K562 (cell line): ENCODE measurements at regions not wholly inside any gene's neighbourhood (a gene's known extent, or its start where the extent isn't known, plus 50 kb on each side); places are given as distances from the start of the nearest gene placed in this dataset.

ENCODE experiments used
- ATAC-seq: fragments of 200-7000 bp; cut with Tn5 transposase; 3 replicates; pipeline ENCODE4 v1.9.1; 2020; ENCODE audit warnings: moderate library complexity
- BruUV-seq: library from RNA; stranded (reverse); fragments of 400-500 nt; replicated peaks from 2 replicates; lab custom pipeline; 2021; lab: Mats Ljungman, UMichigan
- CTCF ChIA-PET: fragments of 300-600 bp; formaldehyde crosslinking; extraction: SDS; loops from one replicate; lab custom pipeline; 2021; ENCODE audit warnings: low intra/inter-chr PET ratio; lab: Yijun Ruan, JAX
- POLR2A ChIA-PET: fragments of 300-600, 350-650 bp; sonication (Branson Sonifier 250); formaldehyde crosslinking; extraction: SDS; loops from one replicate; lab custom pipeline; 2021; ENCODE audit warnings: antibody characterized with exemption, inconsistent platforms; lab: Yijun Ruan, JAX
- DNase-seq, 4 experiments: peaks; one replicate each; pipeline versions ENCODE4 v3.0.0 to v3.0.0-alpha.2; 2011 to 2018; ENCODE audit warnings: low spot score in 3 of 4, mixed read lengths in 3 of 4; ENCODE audit errors: extremely low read depth in 1 of 4
- FAIRE-seq: peaks from 2 replicates; lab custom pipeline; 2011; peaks lifted over from hg19 to GRCh38; lab: Jason Lieb, UNC
- H2AFZ ChIP-seq: 2 replicates; pipeline ENCODE4 v1.6.0; 2011; ENCODE audit warnings: low read depth, low read length, control low read depth, inconsistent platforms
- H3K27ac ChIP-seq: fragments of 200-600 bp; 3 replicates; pipeline ENCODE4 v1.8.0; 2011; ENCODE audit warnings: low read depth, mild to moderate bottlenecking, control low read depth, inconsistent platforms, low read length, moderate library complexity, mixed read lengths; ENCODE audit errors: extremely low read depth
- H3K27me3 ChIP-seq, 2 experiments: fragments of 300-600 bp in 1 of 2; 2 replicates in 1 of 2; 3 replicates in 1 of 2; pipeline versions ENCODE4 v1.6.0 to v1.8.0; 2011; ENCODE audit warnings: inconsistent platforms in 2 of 2, low read length in 2 of 2, mild to moderate bottlenecking in 1 of 2, mixed read lengths in 1 of 2, moderate library complexity in 1 of 2; ENCODE audit not compliant: control insufficient read depth in 2 of 2, insufficient read depth in 2 of 2
- H3K36me3 ChIP-seq: fragments of 300-600 bp; 3 replicates; pipeline ENCODE4 v1.8.0; 2011; ENCODE audit warnings: mild to moderate bottlenecking, low read length, inconsistent platforms; ENCODE audit not compliant: control insufficient read depth, insufficient read depth
- H3K4me1 ChIP-seq, 2 experiments: fragments of 200-600 bp in 1 of 2; replicated peaks in 1 of 2; 2 replicates in 1 of 2; 3 replicates in 1 of 2; pipeline versions ENCODE4 v1.5.1 to v1.8.0; 2011; ENCODE audit warnings: inconsistent platforms in 2 of 2, low read length in 2 of 2, mild to moderate bottlenecking in 1 of 2, mixed read lengths in 1 of 2, moderate library complexity in 1 of 2; ENCODE audit not compliant: control insufficient read depth in 2 of 2, insufficient read depth in 2 of 2
- H3K4me2 ChIP-seq: 2 replicates; pipeline ENCODE4 v1.6.1; 2011; ENCODE audit warnings: low read length, control low read depth, inconsistent platforms, mixed read lengths; ENCODE audit not compliant: insufficient read depth
- H3K4me3 ChIP-seq: fragments of 200-600 bp; sonication (generic), shearing (Covaris generic); 2 replicates; pipeline ENCODE4 v1.5.1; 2016; ENCODE audit warnings: control low read depth, inconsistent platforms
- H3K79me2 ChIP-seq: fragments of 200-600 bp; 3 replicates; pipeline ENCODE4 v1.8.0; 2011; ENCODE audit warnings: low read length, inconsistent platforms; ENCODE audit not compliant: control insufficient read depth, insufficient read depth
- H3K9ac ChIP-seq, 2 experiments: 2 replicates each; pipeline versions ENCODE4 v1.6.0 to v1.6.1; 2011; ENCODE audit warnings: low read depth in 2 of 2, low read length in 2 of 2, control low read depth in 1 of 2, inconsistent platforms in 1 of 2, mild to moderate bottlenecking in 1 of 2, mixed read lengths in 1 of 2; ENCODE audit not compliant: insufficient read depth in 1 of 2
- H3K9me1 ChIP-seq: one replicate; pipeline ENCODE4 v1.6.0; 2011; ENCODE audit warnings: inconsistent platforms, mild to moderate bottlenecking, low read length, moderate library complexity; ENCODE audit not compliant: control insufficient read depth, insufficient read depth
- H3K9me3 ChIP-seq: replicated peaks from 2 replicates; pipeline ENCODE4 v1.5.1; 2011; ENCODE audit warnings: low read depth, low read length, inconsistent platforms; ENCODE audit not compliant: control insufficient read depth, insufficient read depth
- H4K20me1 ChIP-seq: replicated peaks from 2 replicates; pipeline ENCODE4 v1.6.1; 2011; ENCODE audit warnings: low read length, inconsistent platforms, mixed read lengths; ENCODE audit not compliant: control insufficient read depth, insufficient read depth
- CREB1 ChIP-seq, 2 experiments: sonication (generic) in 1 of 2; formaldehyde crosslinking in 1 of 2; IDR thresholded peaks; 2 replicates each; pipeline versions ENCODE4 v1.6.1 to v1.8.0; 2012 to 2022; ENCODE audit warnings: inconsistent platforms in 1 of 2, mild to moderate bottlenecking in 1 of 2, missing genetic modification reagents in 1 of 2, moderate library complexity in 1 of 2
- KDM1A ChIP-seq, 2 experiments: fragments of 450-650 bp; IDR thresholded peaks; 2 replicates each; pipeline ENCODE4 v1.6.1; 2016; ENCODE audit warnings: mild to moderate bottlenecking in 2 of 2
- KLF10 ChIP-seq: fragments of 250-450 bp; sonication (Bioruptor Pico); IDR thresholded peaks from 2 replicates; pipeline ENCODE4 v1.6.1; 2021; ENCODE audit warnings: matching md5 sums
- RNF2 ChIP-seq: sonication (generic); IDR thresholded peaks from 2 replicates; pipeline ENCODE4 v1.6.1; 2016
- SMARCA4 ChIP-seq: fragments of 450-650 bp; IDR thresholded peaks from 2 replicates; pipeline ENCODE4 v1.6.1; 2016
- USF1 ChIP-seq: sonication (generic); formaldehyde crosslinking; IDR thresholded peaks from 2 replicates; pipeline ENCODE4 v1.9.0; 2022; ENCODE audit warnings: mild to moderate bottlenecking, missing genetic modification reagents
- ZFP91 ChIP-seq: sonication (generic); formaldehyde crosslinking; IDR thresholded peaks from 2 replicates; pipeline ENCODE4 v1.8.0; 2022; ENCODE audit warnings: mild to moderate bottlenecking, missing genetic modification reagents
- ZNF121 ChIP-seq: sonication (generic); formaldehyde crosslinking; conservative IDR thresholded peaks from 2 replicates; pipeline ENCODE4 v1.8.0; 2022; ENCODE audit warnings: missing genetic modification reagents
- ZNF445 ChIP-seq: fragments of 250-450 bp; sonication (Bioruptor Pico); IDR thresholded peaks from 2 replicates; pipeline ENCODE4 v1.4.0; 2020; ENCODE audit warnings: low read depth, mild to moderate bottlenecking, moderate library complexity
- WGBS: fragments of 100-300 bp; shearing (Covaris generic); methylation state at CpG from one replicate; pipeline ENCODE4 v1.1.6; 2016; ENCODE audit warnings: low coverage, mixed read lengths; ENCODE audit not compliant: insufficient coverage; ENCODE audit errors: missing lambda C conversion rate; 5-methylcytosine and 5-hydroxymethylcytosine counted together
- in situ Hi-C: fragments of 300-500 bp; cut with MboI; formaldehyde crosslinking; loops from 4 replicates; pipeline ENCODE4 v1.15.0; 2018; ENCODE audit warnings: inconsistent platforms, mixed read lengths
- intact Hi-C: fragments of 100-400 bp; cut with micrococcal nuclease; formaldehyde crosslinking; loops from 2 replicates; pipeline ENCODE4 v1.14.2; 2022

GRCh38 chr5:89827960-89828359, 581.6 kb downstream of the CETN3 start:
- Histone ChIP-seq H2AFZ (no peak overlapping the region), H3K9me1 (no peaks in the 10 kb centered on the region), H3K9ac (no peak overlapping the region), H3K27ac (no peak overlapping the region), H3K9me3 (no peaks in the 10 kb centered on the region), H3K4me3 (no peak overlapping the region), H3K79me2 (no peaks in the 10 kb centered on the region), H4K20me1 (no peaks in the 10 kb centered on the region), H3K36me3 (no peaks in the 10 kb centered on the region), H3K4me1 (no peaks in the 10 kb centered on the region; a peak in 1 of 5 replicates), H3K4me2 (no peak overlapping the region), H3K27me3 (0 out of 5 replicates have a peak, but pooled peaks cover 0 to 5% of the 10 kb centered on the region in 2 experiments)
- TF ChIP-seq KDM1A (IDR thresholded peaks at IDR 0.05) = no peak
- no peak for TF ChIP-seq USF1 (CRISPR knock-in tag)
- no peak for TF ChIP-seq ZFP91 (CRISPR knock-in tag)
- TF ChIP-seq CREB1 (IDR thresholded peaks at IDR 0.05) = no peak
- TF ChIP-seq CREB1 (CRISPR knock-in tag; IDR thresholded peaks at IDR 0.05) = no peak
- no peak for TF ChIP-seq ZNF445
- TF ChIP-seq SMARCA4 = no peak
- TF ChIP-seq ZNF121 (CRISPR knock-in tag) = no peak
- TF ChIP-seq KLF10 (CRISPR knock-in tag) = no peak
- TF ChIP-seq RNF2 = no peak
- ChIA-PET POLR2A (no interaction called here), CTCF (no interaction called here)
- 2% methylated on average over 6 of the region's 6 CpGs for WGBS
- no peak for DNase-seq
- no peak for FAIRE-seq
- intact Hi-C loops (no loop called here), in situ Hi-C loops (no loop called here)
- BruUV-seq = no TSS peak
- no peak for ATAC-seq
